OCI-LY1 (cell line): ENCODE measurements at regions not wholly inside any gene's neighbourhood (a gene's known extent, or its start where the extent isn't known, plus 50 kb on each side); places are given as distances from the start of the nearest gene placed in this dataset.
"Not testable (repeated sequence)": the region's sequence is repeated elsewhere in the genome, so short reads cannot be mapped to it uniquely, and the experiment has no call there.

ENCODE experiments used
- EZH2 ChIP-seq: fragments of 200-600 bp; sonication (generic), shearing (Covaris generic); IDR thresholded peaks from 2 replicates; pipeline ENCODE4 v1.8.0; 2017; ENCODE audit warnings: borderline replicate concordance, mixed run types, mild to moderate bottlenecking, antibody characterized with exemption, low read length, moderate library complexity, mixed read lengths
- TF ChIP-seq, protein P1 (sequence below): fragments of 200-600 bp; sonication (generic), shearing (Covaris generic); IDR thresholded peaks from 2 replicates; pipeline ENCODE4 v1.5.1; 2017; ENCODE audit warnings: mild to moderate bottlenecking, antibody characterized with exemption, low read length, moderate library complexity, mixed read lengths

GRCh38 chr2:91843723-91844450 lies 3027.3 kb upstream of the TEKT4 start:
- not testable (repeated sequence) for TF ChIP-seq EZH2
- TF ChIP-seq, protein P1, sequence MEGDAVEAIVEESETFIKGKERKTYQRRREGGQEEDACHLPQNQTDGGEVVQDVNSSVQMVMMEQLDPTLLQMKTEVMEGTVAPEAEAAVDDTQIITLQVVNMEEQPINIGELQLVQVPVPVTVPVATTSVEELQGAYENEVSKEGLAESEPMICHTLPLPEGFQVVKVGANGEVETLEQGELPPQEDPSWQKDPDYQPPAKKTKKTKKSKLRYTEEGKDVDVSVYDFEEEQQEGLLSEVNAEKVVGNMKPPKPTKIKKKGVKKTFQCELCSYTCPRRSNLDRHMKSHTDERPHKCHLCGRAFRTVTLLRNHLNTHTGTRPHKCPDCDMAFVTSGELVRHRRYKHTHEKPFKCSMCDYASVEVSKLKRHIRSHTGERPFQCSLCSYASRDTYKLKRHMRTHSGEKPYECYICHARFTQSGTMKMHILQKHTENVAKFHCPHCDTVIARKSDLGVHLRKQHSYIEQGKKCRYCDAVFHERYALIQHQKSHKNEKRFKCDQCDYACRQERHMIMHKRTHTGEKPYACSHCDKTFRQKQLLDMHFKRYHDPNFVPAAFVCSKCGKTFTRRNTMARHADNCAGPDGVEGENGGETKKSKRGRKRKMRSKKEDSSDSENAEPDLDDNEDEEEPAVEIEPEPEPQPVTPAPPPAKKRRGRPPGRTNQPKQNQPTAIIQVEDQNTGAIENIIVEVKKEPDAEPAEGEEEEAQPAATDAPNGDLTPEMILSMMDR: not testable (repeated sequence)
